ENCODE measurements at regions not wholly inside any gene's neighbourhood (a gene's known extent, or its start where the extent isn't known, plus 50 kb on each side); places are given as distances from the start of the nearest gene placed in this dataset.

DNA sequence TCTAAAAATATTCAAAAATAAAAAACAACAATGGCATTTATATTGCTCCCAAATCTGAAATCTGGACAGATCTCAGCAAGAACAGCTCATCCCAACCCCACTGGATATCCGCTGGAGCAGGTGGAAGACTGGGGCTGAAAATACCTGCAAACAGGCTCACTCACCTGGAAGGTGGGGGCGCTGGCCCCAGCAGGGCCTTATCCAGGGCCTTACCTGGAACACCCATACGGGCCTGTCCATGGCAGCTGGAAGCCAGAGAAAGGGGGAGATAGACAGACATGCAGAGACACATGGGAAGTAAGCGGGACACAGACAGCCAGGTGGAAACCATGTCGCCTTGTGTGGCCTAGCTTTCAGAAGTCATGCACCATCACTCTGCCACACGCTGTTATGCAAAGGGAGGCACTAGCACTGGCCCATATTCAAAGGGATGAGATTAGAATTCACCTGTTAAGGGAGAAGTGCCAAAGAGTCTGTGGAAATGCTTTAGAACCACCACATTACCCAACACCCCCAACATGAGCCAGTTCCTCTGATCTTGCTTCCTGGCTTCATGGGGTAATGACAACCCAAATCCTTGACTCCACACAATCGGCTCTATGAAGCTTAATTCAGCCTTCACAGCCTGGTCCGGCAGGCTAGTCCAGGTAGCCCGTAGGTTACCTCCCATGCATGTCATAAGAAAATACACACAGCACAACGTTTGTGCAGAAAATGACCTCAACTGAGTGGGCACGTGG, 99.0 kb upstream of the CDYL start:
- H3K4me3 ChIP-seq (ENCODE audit: low read depth, low read length), result no peak overlapping the region
- TF ChIP-seq, protein P1, sequence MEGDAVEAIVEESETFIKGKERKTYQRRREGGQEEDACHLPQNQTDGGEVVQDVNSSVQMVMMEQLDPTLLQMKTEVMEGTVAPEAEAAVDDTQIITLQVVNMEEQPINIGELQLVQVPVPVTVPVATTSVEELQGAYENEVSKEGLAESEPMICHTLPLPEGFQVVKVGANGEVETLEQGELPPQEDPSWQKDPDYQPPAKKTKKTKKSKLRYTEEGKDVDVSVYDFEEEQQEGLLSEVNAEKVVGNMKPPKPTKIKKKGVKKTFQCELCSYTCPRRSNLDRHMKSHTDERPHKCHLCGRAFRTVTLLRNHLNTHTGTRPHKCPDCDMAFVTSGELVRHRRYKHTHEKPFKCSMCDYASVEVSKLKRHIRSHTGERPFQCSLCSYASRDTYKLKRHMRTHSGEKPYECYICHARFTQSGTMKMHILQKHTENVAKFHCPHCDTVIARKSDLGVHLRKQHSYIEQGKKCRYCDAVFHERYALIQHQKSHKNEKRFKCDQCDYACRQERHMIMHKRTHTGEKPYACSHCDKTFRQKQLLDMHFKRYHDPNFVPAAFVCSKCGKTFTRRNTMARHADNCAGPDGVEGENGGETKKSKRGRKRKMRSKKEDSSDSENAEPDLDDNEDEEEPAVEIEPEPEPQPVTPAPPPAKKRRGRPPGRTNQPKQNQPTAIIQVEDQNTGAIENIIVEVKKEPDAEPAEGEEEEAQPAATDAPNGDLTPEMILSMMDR (IDR thresholded peaks at IDR 0.05; ENCODE audit: insufficient read depth, low read depth, low read length, missing control alignments), result no peak
- no peak for DNase-seq (ENCODE audit: low read depth)

DNA sequence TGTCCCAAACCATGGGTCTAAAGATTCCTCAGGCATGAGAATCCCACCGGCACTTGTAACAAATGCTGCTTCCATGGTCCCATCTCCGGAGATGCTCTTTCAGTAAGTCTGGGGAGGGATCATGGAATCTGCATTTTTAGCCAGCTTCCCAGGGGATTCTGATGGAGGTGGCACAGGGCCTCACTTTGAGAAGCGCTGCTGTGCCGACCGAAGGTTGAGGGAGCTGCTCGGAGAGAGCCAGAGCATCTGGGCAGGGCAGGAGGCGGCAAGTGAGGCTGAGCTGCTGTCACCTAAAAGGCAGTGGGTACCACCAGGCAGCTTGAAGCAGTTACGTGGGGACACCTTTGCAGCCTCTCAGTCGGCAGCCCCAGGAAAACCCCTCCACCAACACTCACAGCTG, 100.2 kb upstream of the CDYL start:
- no peak overlapping the region for H3K4me3 ChIP-seq (ENCODE audit: low read depth, low read length)
- TF ChIP-seq, protein P1 (IDR thresholded peaks at IDR 0.05; ENCODE audit: insufficient read depth, low read depth, low read length, missing control alignments), result no peak
- no peak for DNase-seq (ENCODE audit: low read depth)

DNA sequence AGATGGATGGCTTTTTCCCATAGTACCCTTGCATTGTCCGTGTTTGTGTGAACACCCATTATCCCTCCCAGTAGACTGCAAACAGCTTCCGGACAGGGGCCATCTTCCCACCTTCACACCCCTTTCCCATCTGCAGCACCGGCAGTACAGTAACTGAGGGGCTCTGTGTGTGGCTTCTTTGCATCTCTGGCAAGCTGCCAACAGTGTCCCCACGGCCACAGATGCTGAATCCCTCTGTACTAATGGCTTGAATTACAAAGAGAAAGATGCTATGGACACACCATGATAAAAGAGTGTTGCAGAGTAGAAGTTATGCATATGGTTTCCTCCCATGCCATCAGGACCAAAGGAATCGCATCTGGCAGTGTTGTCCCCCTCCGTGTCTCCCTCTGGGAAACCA, 101.1 kb upstream of the CDYL start:
- TF ChIP-seq, protein P1 (IDR thresholded peaks at IDR 0.05; ENCODE audit: insufficient read depth, low read depth, low read length, missing control alignments), result no peak
- no peak for DNase-seq (ENCODE audit: low read depth)
- no peak overlapping the region for H3K4me3 ChIP-seq (ENCODE audit: low read depth, low read length)

DNA sequence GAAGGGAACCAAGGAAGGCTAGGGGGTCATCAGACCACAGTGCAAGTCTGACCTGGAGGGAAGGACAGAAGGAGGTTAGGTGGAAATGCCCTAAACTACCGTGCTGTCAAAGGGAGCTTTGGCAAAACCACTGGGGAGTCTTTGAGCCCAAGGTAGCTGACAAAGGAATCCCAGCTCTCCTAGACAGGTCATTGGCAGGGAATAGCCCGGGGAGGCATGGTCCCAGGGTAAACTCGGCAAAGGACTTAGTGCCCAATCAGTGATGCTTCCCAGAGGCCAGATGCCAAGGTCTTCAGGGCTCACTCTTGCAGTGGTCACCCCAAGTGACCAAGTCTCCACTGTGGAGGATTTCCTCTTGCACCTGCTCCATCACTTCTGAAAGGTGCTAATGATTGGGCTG, 102.3 kb upstream of the CDYL start:
- TF ChIP-seq, protein P1 (IDR thresholded peaks at IDR 0.05; ENCODE audit: insufficient read depth, low read depth, low read length, missing control alignments), result no peak
- DNase-seq (ENCODE audit: low read depth), result no peak
- no peak overlapping the region for H3K4me3 ChIP-seq (ENCODE audit: low read depth, low read length)

DNA sequence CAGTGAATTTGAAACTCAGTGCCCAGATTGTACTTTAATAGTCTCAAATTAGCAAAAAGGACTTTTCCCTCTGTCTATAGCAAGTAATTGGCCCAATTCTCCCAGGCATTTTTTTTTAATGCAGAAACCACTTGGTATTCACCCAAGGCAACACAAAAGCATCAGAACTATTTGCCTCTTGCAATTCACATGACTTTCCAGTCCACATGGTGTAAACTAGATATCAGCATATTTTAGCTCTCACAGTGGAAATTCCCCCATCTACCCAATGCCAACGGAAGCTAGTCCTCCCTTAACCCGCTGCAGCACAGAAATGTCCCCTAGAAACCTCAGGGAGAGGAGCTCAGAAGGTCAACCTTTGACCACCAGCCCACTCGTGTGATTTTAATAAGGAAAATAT, 103.4 kb upstream of the CDYL start:
- DNase-seq (ENCODE audit: low read depth), result no peak
- no peak overlapping the region for H3K4me3 ChIP-seq (ENCODE audit: low read depth, low read length)
- TF ChIP-seq, protein P1 (IDR thresholded peaks at IDR 0.05; ENCODE audit: insufficient read depth, low read depth, low read length, missing control alignments), result no peak

DNA sequence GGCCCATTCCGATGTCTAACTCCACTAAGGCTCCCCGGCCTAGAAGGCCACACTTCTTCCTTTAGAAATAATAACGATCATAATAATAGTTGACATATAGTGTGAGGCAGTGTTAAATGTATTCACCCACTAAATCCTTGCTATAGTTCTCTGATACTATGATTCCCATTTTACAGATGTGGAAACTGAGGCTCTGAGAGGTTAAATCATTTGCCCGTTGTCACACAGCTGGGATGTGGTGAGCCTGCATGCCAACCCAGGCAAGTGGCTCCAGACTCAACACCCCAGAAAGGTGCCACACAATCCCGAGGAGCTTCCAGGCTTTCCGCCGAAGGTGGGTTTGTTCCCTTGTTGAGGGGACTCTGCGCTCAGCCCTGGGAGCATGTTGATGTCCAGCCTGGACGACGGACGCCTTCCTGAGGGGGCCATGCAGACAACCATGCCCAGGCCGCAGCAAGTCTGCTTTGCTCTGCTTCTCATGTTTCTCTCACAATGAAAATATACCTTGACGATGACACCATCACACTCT, 104.6 kb upstream of the CDYL start:
- TF ChIP-seq, protein P1 (IDR thresholded peaks at IDR 0.05; ENCODE audit: insufficient read depth, low read depth, low read length, missing control alignments), result no peak
- DNase-seq (ENCODE audit: low read depth), result no peak
- H3K4me3 ChIP-seq (ENCODE audit: low read depth, low read length), result no peak overlapping the region

All from GM12865 (cell line).